GM23248 (cell line): ENCODE measurements at regions not wholly inside any gene's neighbourhood (a gene's known extent, or its start where the extent isn't known, plus 50 kb on each side); places are given as distances from the start of the nearest gene placed in this dataset.

ENCODE experiments used
- EZH2 ChIP-seq: fragments of 200-600 bp; sonication (generic); IDR thresholded peaks from 2 replicates; pipeline ENCODE4 v1.6.1; 2018; ENCODE audit warnings: antibody characterized with exemption, mild to moderate bottlenecking; ENCODE audit not compliant: insufficient read depth, poor library complexity, severe bottlenecking
- EZH2phosphoT487 ChIP-seq: fragments of 200-600 bp; sonication (generic); IDR thresholded peaks from 2 replicates; pipeline ENCODE4 v1.6.1; 2018; ENCODE audit warnings: antibody characterized with exemption, moderate library complexity, mild to moderate bottlenecking, low read depth; ENCODE audit not compliant: insufficient read depth

DNA sequence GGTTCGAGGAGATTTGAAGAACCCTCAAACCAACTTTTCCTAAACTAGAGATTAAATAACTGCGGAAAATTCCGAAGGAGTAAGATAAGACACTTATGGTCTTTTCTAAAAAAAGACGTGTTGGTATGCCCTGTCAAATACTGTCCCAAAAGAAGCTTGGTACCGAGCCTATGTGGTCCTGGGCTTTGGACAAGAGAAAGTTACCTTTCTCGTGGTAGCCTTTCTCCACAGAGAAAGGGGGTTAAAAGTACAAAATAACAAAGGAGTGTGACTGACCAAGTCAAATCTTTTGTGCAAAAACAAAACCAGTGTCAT, 56.2 kb upstream of the JCAD start:
- no peak for TF ChIP-seq EZH2
- no peak for TF ChIP-seq EZH2phosphoT487
